ENCODE measurements at regions not wholly inside any gene's neighbourhood (a gene's known extent, or its start where the extent isn't known, plus 50 kb on each side); places are given as distances from the start of the nearest gene placed in this dataset.

DNA sequence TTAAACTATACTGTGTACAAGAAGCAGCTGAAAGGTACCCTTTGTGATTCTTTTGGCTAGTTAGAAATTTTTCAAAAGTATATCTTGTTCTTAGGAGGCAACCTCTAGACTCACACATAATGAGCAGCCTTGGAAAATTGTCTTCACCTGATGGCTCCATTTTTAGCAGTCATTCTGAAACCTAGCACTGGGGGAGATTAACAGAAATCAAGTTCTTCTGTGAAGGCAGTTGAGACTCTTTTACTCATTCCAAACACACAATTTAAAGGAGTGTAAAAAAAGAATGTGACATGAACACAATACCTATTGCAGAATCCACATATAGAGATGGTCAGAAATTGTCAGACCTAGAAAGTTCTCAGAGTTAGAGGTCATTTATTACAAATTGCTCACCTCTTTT, 197.7 kb downstream of the UBE2E3 start:
- no peak for ATAC-seq
- no peaks in the 10 kb centered on the region for H3K36me3 ChIP-seq
- no peak overlapping the region for H3K27ac ChIP-seq
- DNase-seq: no peak
- TF ChIP-seq, protein P1, sequence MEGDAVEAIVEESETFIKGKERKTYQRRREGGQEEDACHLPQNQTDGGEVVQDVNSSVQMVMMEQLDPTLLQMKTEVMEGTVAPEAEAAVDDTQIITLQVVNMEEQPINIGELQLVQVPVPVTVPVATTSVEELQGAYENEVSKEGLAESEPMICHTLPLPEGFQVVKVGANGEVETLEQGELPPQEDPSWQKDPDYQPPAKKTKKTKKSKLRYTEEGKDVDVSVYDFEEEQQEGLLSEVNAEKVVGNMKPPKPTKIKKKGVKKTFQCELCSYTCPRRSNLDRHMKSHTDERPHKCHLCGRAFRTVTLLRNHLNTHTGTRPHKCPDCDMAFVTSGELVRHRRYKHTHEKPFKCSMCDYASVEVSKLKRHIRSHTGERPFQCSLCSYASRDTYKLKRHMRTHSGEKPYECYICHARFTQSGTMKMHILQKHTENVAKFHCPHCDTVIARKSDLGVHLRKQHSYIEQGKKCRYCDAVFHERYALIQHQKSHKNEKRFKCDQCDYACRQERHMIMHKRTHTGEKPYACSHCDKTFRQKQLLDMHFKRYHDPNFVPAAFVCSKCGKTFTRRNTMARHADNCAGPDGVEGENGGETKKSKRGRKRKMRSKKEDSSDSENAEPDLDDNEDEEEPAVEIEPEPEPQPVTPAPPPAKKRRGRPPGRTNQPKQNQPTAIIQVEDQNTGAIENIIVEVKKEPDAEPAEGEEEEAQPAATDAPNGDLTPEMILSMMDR (IDR thresholded peaks at IDR 0.05): no peak
- H3K4me3 ChIP-seq: no peak overlapping the region
- intact Hi-C loops (cut with DNase I): no loop called here
- H3K4me1 ChIP-seq: no peaks in the 10 kb centered on the region
- no peaks in the 10 kb centered on the region for H3K27me3 ChIP-seq
- no peaks in the 10 kb centered on the region for H3K9me3 ChIP-seq

DNA sequence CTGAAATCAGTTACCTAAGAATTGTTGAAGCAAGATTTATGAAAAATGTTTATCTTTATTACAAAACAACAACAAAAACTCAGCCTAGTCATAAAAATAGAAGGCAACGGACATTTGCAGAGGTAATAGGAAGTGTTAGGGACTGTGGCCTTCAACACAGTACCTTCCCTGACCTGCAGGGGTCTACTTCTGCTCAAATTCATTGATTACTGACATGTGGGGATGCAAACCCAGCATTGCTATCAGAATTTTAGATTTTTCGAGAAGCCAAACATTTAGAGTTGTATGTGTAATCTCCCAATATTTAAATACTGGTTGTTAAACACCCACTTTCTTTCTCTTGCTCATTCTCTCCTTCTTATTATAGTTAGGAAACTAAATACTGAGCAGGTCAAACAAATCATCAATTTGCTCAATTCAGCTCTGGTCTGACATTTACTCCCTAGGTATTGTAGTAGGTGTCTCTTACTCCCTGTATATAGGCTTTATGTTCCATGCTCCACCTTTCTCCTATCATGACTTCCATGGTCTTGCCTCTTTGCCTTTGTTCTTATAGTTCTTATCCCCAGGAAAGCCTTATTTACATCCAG, 198.5 kb downstream of the UBE2E3 start:
- TF ChIP-seq, protein P1 (IDR thresholded peaks at IDR 0.05): peak; percentile 47

DNA sequence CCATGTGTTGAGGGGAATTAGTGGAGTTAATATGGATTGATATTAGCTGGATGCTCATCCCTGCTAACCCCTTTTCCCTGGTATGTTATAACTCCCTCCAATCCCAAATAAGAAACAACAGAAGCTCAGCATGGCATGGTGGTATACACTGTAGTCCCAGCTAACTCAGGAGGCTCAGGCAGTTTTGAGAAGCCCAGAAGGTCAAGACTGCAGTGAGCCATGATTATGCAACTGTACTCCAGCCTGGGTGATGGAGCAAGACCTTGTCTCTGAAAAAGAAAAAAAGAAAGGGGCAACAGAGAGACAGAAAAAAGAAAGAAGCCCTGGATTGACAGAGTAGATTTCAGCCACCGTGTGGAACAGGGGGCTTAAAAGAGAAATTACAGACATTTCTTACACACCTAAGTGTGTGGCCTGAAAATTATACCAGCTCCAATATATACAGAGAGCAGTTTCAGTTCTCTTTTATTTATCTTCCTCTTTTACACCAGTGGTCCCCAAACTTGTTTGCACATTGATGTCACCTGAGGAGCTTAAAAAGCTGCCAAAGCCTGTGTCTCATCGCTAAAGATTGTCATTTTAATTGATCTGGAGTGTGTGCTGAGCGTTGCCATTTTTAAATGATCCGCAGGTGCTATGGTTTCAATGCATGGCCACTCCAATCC, 203.6 kb downstream of the UBE2E3 start:
- ATAC-seq: peak; percentile 41
- DNase-seq: no peak
- intact Hi-C loops (cut with DNase I): no loop called here
- Histone ChIP-seq H3K9me3 (no peaks in the 10 kb centered on the region), H3K27ac (no peak overlapping the region), H3K4me1 (no peaks in the 10 kb centered on the region), H3K4me3 (no peak overlapping the region), H3K36me3 (no peaks in the 10 kb centered on the region), H3K27me3 (no peaks in the 10 kb centered on the region)
- TF ChIP-seq, protein P1 (IDR thresholded peaks at IDR 0.05): no peak

More for the DNA sequence above, 198.5 kb downstream of the UBE2E3 start:
- Histone ChIP-seq H3K4me1 (no peaks in the 10 kb centered on the region), H3K36me3 (no peaks in the 10 kb centered on the region), H3K4me3 (no peak overlapping the region), H3K9me3 (no peaks in the 10 kb centered on the region), H3K27me3 (no peaks in the 10 kb centered on the region), H3K27ac (no peak overlapping the region)
- peak; percentile 55 for ATAC-seq
- intact Hi-C loops (cut with DNase I): no loop called here
- DNase-seq: no peak

DNA sequence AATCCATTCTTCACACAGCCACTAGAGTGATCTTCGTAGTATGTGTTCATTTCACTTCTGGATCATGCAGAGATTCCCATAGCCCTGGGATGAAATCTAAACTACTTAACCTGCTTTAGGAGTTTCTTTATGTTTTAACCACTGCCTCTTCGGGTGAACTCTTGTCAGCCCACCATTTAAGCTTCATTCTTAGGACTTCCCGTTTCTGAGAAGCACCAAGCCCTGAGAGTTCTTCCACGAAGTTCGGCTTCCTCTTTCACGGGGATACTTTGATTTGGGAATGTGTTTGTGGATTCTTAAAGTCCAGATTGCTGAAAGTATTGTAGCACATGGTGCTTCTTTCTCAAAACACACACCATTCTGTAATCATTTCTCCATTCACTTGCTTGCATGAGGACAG, 205.0 kb downstream of the UBE2E3 start:
- no peaks in the 10 kb centered on the region for H3K27me3 ChIP-seq
- H3K27ac ChIP-seq: no peak overlapping the region
- no peaks in the 10 kb centered on the region for H3K4me1 ChIP-seq
- DNase-seq: no peak
- no peaks in the 10 kb centered on the region for H3K9me3 ChIP-seq
- TF ChIP-seq, protein P1 (IDR thresholded peaks at IDR 0.05): no peak
- no peaks in the 10 kb centered on the region for H3K36me3 ChIP-seq
- ATAC-seq: peak; percentile 49
- intact Hi-C loops (cut with DNase I): no loop called here
- H3K4me3 ChIP-seq: no peak overlapping the region

DNA sequence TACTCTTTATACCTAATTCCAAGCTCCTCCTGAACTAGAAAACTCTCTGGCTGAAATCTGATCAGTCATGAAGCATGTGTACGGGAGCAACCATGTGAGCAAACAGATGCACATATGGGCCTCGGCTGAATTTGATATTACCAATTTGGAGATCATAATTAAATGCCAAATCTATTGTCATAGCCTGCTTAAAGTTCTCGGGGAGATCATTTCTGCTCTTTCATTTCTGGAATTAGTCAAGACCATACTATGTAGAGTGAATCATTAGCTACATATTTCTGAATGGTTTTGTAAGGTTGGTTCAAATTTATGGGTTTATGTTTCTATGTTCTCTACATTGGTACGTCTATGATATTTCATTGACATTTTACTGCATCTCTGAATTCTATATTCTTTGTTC, 205.5 kb downstream of the UBE2E3 start:
- Histone ChIP-seq H3K36me3 (no peaks in the 10 kb centered on the region), H3K9me3 (no peaks in the 10 kb centered on the region), H3K4me3 (no peak overlapping the region), H3K27ac (no peak overlapping the region), H3K27me3 (no peaks in the 10 kb centered on the region), H3K4me1 (no peaks in the 10 kb centered on the region)
- intact Hi-C loops (cut with DNase I): no loop called here
- no peak for ATAC-seq
- TF ChIP-seq, protein P1 (IDR thresholded peaks at IDR 0.05): no peak
- no peak for DNase-seq

Measured in upper lobe of right lung (tissue), 1 donor.